ENCODE measurements at regions not wholly inside any gene's neighbourhood (a gene's known extent, or its start where the extent isn't known, plus 50 kb on each side); places are given as distances from the start of the nearest gene placed in this dataset.

DNA sequence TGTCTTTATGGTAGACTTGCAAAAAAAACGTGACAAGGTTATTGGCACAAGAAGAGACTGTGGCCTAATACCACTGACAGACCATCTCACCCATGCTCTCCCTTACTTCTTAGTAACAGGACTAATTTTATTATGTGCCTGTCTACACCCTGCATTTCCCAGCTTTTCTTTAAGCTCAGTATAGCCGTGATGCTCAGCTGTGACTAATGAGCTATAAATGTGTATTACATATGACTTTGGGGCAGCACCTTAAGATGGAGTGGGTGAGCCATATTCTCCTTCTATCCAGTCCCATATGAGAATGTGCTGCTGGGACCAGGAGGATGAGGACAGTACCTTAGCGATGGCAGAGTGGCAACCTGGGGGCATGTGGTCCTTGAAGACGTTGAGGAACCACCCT is 293.5 kb downstream of the RNF144A start:
- Histone ChIP-seq H3K4me3 (ENCODE audit: low read length) (no peak overlapping the region), H3K9me3 (ENCODE audit: low read length) (no peaks in the 10 kb centered on the region), H3K27ac (ENCODE audit: low read length) (no peak overlapping the region), H3K27me3 (ENCODE audit: insufficient read depth, low read depth, low read length) (no peaks in the 10 kb centered on the region), H3K9ac (ENCODE audit: low read length) (no peak overlapping the region), H2AFZ (ENCODE audit: low read depth, low read length) (no peak overlapping the region), H3K4me2 (ENCODE audit: low read length) (no peak overlapping the region), H3K79me2 (replicated peaks; ENCODE audit: insufficient read depth, low read length) (no peaks in the 10 kb centered on the region), H3K36me3 (ENCODE audit: insufficient read depth, low read length) (no peaks in the 10 kb centered on the region), H3K9me2 (ENCODE audit: insufficient read depth, low read length) (no peaks in the 10 kb centered on the region), H3F3A (ENCODE audit: insufficient read depth, low read length, poor library complexity, severe bottlenecking) (no peaks in the 10 kb centered on the region), H4K20me1 (ENCODE audit: insufficient read depth) (no peaks in the 10 kb centered on the region)
- TF ChIP-seq EP300 (conservative IDR thresholded peaks at IDR 0.05; ENCODE audit: poor library complexity, severe bottlenecking), result no peak
- no peak for TF ChIP-seq RAD21 (conservative IDR thresholded peaks at IDR 0.05)
- TF ChIP-seq, protein P1, sequence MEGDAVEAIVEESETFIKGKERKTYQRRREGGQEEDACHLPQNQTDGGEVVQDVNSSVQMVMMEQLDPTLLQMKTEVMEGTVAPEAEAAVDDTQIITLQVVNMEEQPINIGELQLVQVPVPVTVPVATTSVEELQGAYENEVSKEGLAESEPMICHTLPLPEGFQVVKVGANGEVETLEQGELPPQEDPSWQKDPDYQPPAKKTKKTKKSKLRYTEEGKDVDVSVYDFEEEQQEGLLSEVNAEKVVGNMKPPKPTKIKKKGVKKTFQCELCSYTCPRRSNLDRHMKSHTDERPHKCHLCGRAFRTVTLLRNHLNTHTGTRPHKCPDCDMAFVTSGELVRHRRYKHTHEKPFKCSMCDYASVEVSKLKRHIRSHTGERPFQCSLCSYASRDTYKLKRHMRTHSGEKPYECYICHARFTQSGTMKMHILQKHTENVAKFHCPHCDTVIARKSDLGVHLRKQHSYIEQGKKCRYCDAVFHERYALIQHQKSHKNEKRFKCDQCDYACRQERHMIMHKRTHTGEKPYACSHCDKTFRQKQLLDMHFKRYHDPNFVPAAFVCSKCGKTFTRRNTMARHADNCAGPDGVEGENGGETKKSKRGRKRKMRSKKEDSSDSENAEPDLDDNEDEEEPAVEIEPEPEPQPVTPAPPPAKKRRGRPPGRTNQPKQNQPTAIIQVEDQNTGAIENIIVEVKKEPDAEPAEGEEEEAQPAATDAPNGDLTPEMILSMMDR (IDR thresholded peaks at IDR 0.05; ENCODE audit: poor library complexity, severe bottlenecking), result no peak
- no peak for TF ChIP-seq MXI1 (conservative IDR thresholded peaks at IDR 0.05; ENCODE audit: poor library complexity, severe bottlenecking)
- no peak for TF ChIP-seq SMC3 (conservative IDR thresholded peaks at IDR 0.05; ENCODE audit: poor library complexity)
- TF ChIP-seq, protein P2, sequence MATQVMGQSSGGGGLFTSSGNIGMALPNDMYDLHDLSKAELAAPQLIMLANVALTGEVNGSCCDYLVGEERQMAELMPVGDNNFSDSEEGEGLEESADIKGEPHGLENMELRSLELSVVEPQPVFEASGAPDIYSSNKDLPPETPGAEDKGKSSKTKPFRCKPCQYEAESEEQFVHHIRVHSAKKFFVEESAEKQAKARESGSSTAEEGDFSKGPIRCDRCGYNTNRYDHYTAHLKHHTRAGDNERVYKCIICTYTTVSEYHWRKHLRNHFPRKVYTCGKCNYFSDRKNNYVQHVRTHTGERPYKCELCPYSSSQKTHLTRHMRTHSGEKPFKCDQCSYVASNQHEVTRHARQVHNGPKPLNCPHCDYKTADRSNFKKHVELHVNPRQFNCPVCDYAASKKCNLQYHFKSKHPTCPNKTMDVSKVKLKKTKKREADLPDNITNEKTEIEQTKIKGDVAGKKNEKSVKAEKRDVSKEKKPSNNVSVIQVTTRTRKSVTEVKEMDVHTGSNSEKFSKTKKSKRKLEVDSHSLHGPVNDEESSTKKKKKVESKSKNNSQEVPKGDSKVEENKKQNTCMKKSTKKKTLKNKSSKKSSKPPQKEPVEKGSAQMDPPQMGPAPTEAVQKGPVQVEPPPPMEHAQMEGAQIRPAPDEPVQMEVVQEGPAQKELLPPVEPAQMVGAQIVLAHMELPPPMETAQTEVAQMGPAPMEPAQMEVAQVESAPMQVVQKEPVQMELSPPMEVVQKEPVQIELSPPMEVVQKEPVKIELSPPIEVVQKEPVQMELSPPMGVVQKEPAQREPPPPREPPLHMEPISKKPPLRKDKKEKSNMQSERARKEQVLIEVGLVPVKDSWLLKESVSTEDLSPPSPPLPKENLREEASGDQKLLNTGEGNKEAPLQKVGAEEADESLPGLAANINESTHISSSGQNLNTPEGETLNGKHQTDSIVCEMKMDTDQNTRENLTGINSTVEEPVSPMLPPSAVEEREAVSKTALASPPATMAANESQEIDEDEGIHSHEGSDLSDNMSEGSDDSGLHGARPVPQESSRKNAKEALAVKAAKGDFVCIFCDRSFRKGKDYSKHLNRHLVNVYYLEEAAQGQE (IDR thresholded peaks at IDR 0.05; ENCODE audit: borderline replicate concordance), result no peak
- no peak for TF ChIP-seq TAF1 (IDR thresholded peaks at IDR 0.05; ENCODE audit: low read depth)
- no peak for TF ChIP-seq EZH2 (IDR thresholded peaks at IDR 0.05; ENCODE audit: borderline replicate concordance, insufficient read depth, low read length, poor library complexity, severe bottlenecking)
- TF ChIP-seq POLR2AphosphoS5 (IDR thresholded peaks at IDR 0.05), result no peak

DNA sequence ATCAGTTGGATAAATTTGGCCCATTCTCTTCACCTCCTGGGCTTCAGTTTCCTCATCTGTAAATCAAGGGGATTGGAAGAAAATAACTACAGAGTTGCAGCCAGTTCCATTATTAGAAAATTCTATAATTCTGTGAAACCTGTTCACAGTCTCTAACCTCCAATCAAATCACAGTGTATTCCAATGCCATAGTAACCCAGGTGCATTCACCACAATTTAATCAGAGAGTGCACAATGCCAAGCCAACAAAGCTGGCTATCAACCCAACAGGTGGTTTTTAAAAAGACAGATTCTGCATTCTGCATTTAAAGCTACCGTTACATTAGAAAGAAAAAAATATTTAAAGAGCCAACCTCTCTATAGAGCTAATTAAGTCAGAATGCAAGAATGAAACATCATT is 308.6 kb downstream of the RNF144A start:
- Histone ChIP-seq H3K36me3 (ENCODE audit: insufficient read depth, low read length) (no peaks in the 10 kb centered on the region), H3K9me2 (ENCODE audit: insufficient read depth, low read length) (no peaks in the 10 kb centered on the region), H3K79me2 (replicated peaks; ENCODE audit: insufficient read depth, low read length) (no peaks in the 10 kb centered on the region), H3F3A (ENCODE audit: insufficient read depth, low read length, poor library complexity, severe bottlenecking) (no peaks in the 10 kb centered on the region), H3K27me3 (ENCODE audit: insufficient read depth, low read depth, low read length) (no peaks in the 10 kb centered on the region), H3K4me2 (ENCODE audit: low read length) (no peak overlapping the region), H3K4me3 (ENCODE audit: low read length) (no peak overlapping the region), H3K9ac (ENCODE audit: low read length) (no peak overlapping the region), H2AFZ (ENCODE audit: low read depth, low read length) (no peak overlapping the region), H3K9me3 (ENCODE audit: low read length) (no peaks in the 10 kb centered on the region), H3K27ac (ENCODE audit: low read length) (no peak overlapping the region), H4K20me1 (ENCODE audit: insufficient read depth) (no peaks in the 10 kb centered on the region)
- TF ChIP-seq RAD21 (conservative IDR thresholded peaks at IDR 0.05), result no peak

DNA sequence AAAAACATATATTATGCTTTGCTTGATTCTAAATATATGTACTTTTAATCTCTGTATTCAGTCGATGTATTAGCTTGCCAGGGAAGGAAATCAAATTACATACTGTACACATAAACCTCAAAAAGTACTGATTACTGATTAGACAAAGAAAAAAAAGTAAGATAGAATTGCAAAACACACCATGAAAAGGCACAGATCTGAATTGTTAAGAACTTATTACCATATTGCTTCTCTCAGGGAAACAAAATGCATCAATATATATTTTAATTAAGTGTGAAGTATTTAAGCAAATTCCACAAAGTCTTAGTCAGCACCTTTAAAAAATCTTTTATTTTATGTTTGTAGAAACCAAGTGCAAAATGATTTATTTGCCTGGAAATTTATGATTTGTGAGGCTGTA is 309.3 kb downstream of the RNF144A start:
- H3K4me3 ChIP-seq (ENCODE audit: low read length), result no peak overlapping the region
- no peaks in the 10 kb centered on the region for H3K27me3 ChIP-seq (ENCODE audit: insufficient read depth, low read depth, low read length)
- no peaks in the 10 kb centered on the region for H3K9me2 ChIP-seq (ENCODE audit: insufficient read depth, low read length)
- no peaks in the 10 kb centered on the region for H3K9me3 ChIP-seq (ENCODE audit: low read length)
- H3K9ac ChIP-seq (ENCODE audit: low read length), result no peak overlapping the region
- no peaks in the 10 kb centered on the region for H4K20me1 ChIP-seq (ENCODE audit: insufficient read depth)
- no peak overlapping the region for H3K27ac ChIP-seq (ENCODE audit: low read length)
- TF ChIP-seq TAF1 (IDR thresholded peaks at IDR 0.05; ENCODE audit: low read depth) (no peak), SMC3 (conservative IDR thresholded peaks at IDR 0.05; ENCODE audit: poor library complexity) (no peak)
- TF ChIP-seq, protein P1 (IDR thresholded peaks at IDR 0.05; ENCODE audit: poor library complexity, severe bottlenecking), result no peak
- no peak overlapping the region for H3K4me2 ChIP-seq (ENCODE audit: low read length)
- no peaks in the 10 kb centered on the region for H3K36me3 ChIP-seq (ENCODE audit: insufficient read depth, low read length)
- no peak overlapping the region for H2AFZ ChIP-seq (ENCODE audit: low read depth, low read length)
- H3F3A ChIP-seq (ENCODE audit: insufficient read depth, low read length, poor library complexity, severe bottlenecking), result no peaks in the 10 kb centered on the region
- H3K79me2 ChIP-seq (replicated peaks; ENCODE audit: insufficient read depth, low read length), result no peaks in the 10 kb centered on the region

All from neural cell (in vitro differentiated cells).